A673 (cell line): ENCODE measurements at regions not wholly inside any gene's neighbourhood (a gene's known extent, or its start where the extent isn't known, plus 50 kb on each side); places are given as distances from the start of the nearest gene placed in this dataset.

Experiments used
- BruUV-seq: library from RNA; stranded (reverse); fragments of 400-500 nt; replicated peaks from 2 replicates; lab custom pipeline; 2021; lab: Mats Ljungman, UMichigan
- CTCF ChIA-PET: fragments of 300-600 bp; sonication (Branson Sonifier 250); formaldehyde crosslinking; loops from one replicate; lab custom pipeline; 2022; ENCODE audit warnings: antibody characterized with exemption; lab: Charles Lee
- POLR2A ChIA-PET: fragments of 300-600 bp; sonication (Branson Sonifier 250); formaldehyde crosslinking; loops from one replicate; lab custom pipeline; 2022; ENCODE audit warnings: antibody characterized with exemption; ENCODE audit not compliant: low non-redundant PET; lab: Charles Lee
- DNase-seq: peaks from one replicate; pipeline ENCODE4 v3.0.0-alpha.2; 2015; ENCODE audit warnings: low spot score
- H3K27ac ChIP-seq: fragments of 200-600 bp; sonication (generic); 2 replicates; pipeline ENCODE4 v1.5.1; 2016; ENCODE audit warnings: mixed run types, low read depth, mild to moderate bottlenecking, mixed read lengths, antibody characterized with exemption, low read length; ENCODE audit not compliant: poor library complexity, severe bottlenecking
- H3K27me3 ChIP-seq: fragments of 200-600 bp; sonication (generic); replicated peaks from 2 replicates; pipeline ENCODE4 v1.6.1; 2017; ENCODE audit warnings: mixed run types, low read depth, mild to moderate bottlenecking, mixed read lengths, antibody characterized with exemption, low read length; ENCODE audit not compliant: insufficient read depth, poor library complexity
- H3K36me3 ChIP-seq: fragments of 200-600 bp; sonication (generic); 2 replicates; pipeline ENCODE4 v1.6.1; 2016; ENCODE audit warnings: mixed run types, mild to moderate bottlenecking, mixed read lengths, antibody characterized with exemption, low read length; ENCODE audit not compliant: insufficient read depth, poor library complexity, severe bottlenecking
- H3K4me1 ChIP-seq: fragments of 200-600 bp; sonication (generic); 2 replicates; pipeline ENCODE4 v1.6.1; 2017; ENCODE audit warnings: mixed run types, mild to moderate bottlenecking, mixed read lengths, antibody characterized with exemption, low read length; ENCODE audit not compliant: insufficient read depth, poor library complexity, severe bottlenecking
- H3K4me3 ChIP-seq: fragments of 200-600 bp; sonication (generic); 2 replicates; pipeline ENCODE4 v1.5.1; 2016; ENCODE audit warnings: low read depth, mixed run types, mild to moderate bottlenecking, mixed read lengths, low read length; ENCODE audit not compliant: poor library complexity, severe bottlenecking
- H3K9me3 ChIP-seq: fragments of 200-600 bp; sonication (generic); 2 replicates; pipeline ENCODE4 v1.6.1; 2016; ENCODE audit warnings: mixed run types, low read depth, mild to moderate bottlenecking, mixed read lengths, antibody characterized with exemption, low read length; ENCODE audit not compliant: poor library complexity, severe bottlenecking
- CTCF ChIP-seq: fragments of 300-800, 200-600 bp; sonication (generic); conservative IDR thresholded peaks from 2 replicates; pipeline ENCODE4 v1.5.1; 2017; ENCODE audit warnings: low read depth, mild to moderate bottlenecking, antibody characterized with exemption, low read length, moderate library complexity, mixed read lengths
- EZH2 ChIP-seq: fragments of 200-600 bp; sonication (generic); IDR thresholded peaks from 2 replicates; pipeline ENCODE4 v1.6.1; 2017; ENCODE audit warnings: borderline replicate concordance, low read depth, mild to moderate bottlenecking, mixed read lengths, antibody characterized with exemption, low read length; ENCODE audit not compliant: poor library complexity, severe bottlenecking
- intact Hi-C: fragments of 100-400 bp; cut with micrococcal nuclease; formaldehyde crosslinking; loops from one replicate; pipeline ENCODE4 v1.10.0; 2022; ENCODE audit not compliant: unreplicated experiment

- DNase-seq, result no peak
- intact Hi-C loops, result no loop called here
- TF ChIP-seq EZH2 (no peak), CTCF (no peak)
- no peaks in the 10 kb centered on the region for H3K36me3 ChIP-seq
- no TSS peak for BruUV-seq
- POLR2A ChIA-PET, result interaction anchor here (0.5 kb wide), 1 partner anchor 77 kb away, joined by 4 read pairs; no protein-coding TSS in a partner anchor
- H3K27me3 ChIP-seq, result no peaks in the 10 kb centered on the region
- H3K27ac ChIP-seq, result no peak overlapping the region
- H3K4me3 ChIP-seq, result no peak overlapping the region
- CTCF ChIA-PET, result no interaction called here
- H3K4me1 ChIP-seq, result peaks cover 37% of the 10 kb centered on the region
- no peaks in the 10 kb centered on the region for H3K9me3 ChIP-seq
Observed at GRCh38 chr1:116461723-116462122, 88.7 kb downstream of the ATP1A1 start.

GRCh38 chr1:116462722-116463121, 89.7 kb downstream of the ATP1A1 start:
- Histone ChIP-seq H3K9me3 (no peaks in the 10 kb centered on the region), H3K27me3 (no peaks in the 10 kb centered on the region), H3K36me3 (no peaks in the 10 kb centered on the region), H3K27ac (no peak overlapping the region), H3K4me3 (no peak overlapping the region), H3K4me1 (peaks cover 40% of the 10 kb centered on the region)
- DNase-seq, result no peak
- intact Hi-C loops, result no loop called here
- TF ChIP-seq EZH2 (no peak), CTCF (no peak)
- no TSS peak for BruUV-seq
- POLR2A ChIA-PET, result interaction anchor here (0.8 kb wide), 1 partner anchor 82 kb away, joined by 4 read pairs; no protein-coding TSS in a partner anchor
- CTCF ChIA-PET, result no interaction called here

- Histone ChIP-seq H3K4me1 (peaks cover 44% of the 10 kb centered on the region), H3K27me3 (no peaks in the 10 kb centered on the region), H3K27ac (peak overlapping the region; percentile 29), H3K36me3 (no peaks in the 10 kb centered on the region), H3K4me3 (no peak overlapping the region), H3K9me3 (no peaks in the 10 kb centered on the region)
- BruUV-seq, result no TSS peak
- DNase-seq, result peak; percentile 89
- ChIA-PET CTCF (no interaction called here), POLR2A (interaction anchor here (0.7 kb wide), 1 partner anchor 105 kb away, joined by 7 read pairs; no protein-coding TSS in a partner anchor)
- intact Hi-C loops, result no loop called here
- TF ChIP-seq EZH2 (no peak), CTCF (no peak)
Observed at GRCh38 chr1:116463730-116464129, 90.7 kb downstream of the ATP1A1 start.
